GM21526 (cell line): ENCODE measurements at regions not wholly inside any gene's neighbourhood (a gene's known extent, or its start where the extent isn't known, plus 50 kb on each side); places are given as distances from the start of the nearest gene placed in this dataset.
"Not testable (repeated sequence)": the region's sequence is repeated elsewhere in the genome, so short reads cannot be mapped to it uniquely, and the experiment has no call there.

Experiments
- ATAC-seq: cut with Tn5 transposase; IDR thresholded peaks from one replicate; pipeline ENCODE4 v1.9.1; 2021; ENCODE audit warnings: moderate library complexity; ENCODE audit not compliant: unreplicated experiment, low FRiP score

DNA sequence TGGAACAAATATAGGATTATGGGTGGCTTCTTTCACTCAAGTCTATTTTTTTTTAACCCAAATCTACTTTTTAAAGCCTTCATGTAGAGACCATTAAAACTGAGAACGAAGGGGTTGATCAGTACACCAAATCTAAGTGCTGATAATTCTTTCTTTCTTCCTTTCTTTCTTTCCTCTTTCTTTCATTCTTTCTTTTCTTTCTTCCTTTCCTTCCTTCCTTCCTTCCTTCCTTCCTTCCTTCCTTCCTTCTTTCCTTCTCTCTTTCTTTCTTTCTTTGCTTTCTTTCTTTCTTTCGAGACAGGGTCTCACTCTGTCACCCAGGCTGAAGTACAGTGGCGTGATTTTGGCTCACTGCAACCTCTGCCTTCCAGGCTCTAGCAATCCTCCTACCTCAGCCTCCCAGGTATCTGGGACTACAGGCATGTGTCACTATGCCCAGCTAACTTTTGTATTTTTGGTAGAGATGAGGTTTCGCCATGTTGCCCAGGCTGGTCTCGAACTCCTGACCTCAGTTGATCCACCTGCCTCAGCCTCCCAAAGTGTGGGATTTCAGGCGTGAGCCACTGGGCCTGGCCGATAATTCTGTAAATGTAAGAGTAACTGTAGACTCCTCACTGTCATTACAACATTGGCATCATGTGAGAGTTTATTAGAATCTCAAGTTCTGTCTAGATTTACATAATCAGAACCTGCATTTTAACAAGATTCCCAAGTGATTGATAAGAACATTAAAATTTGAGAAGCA is 236.4 kb downstream of the TFEC start:
- no peak for ATAC-seq

- ATAC-seq: no peak
Observed at GRCh38 chr7:115789901-115790300, 240.7 kb downstream of the TFEC start.

- ATAC-seq: not testable (repeated sequence)
Observed at GRCh38 chr7:115789473-115789872, 241.1 kb downstream of the TFEC start.

GRCh38 chr7:115782696-115783490 is 247.7 kb downstream of the TFEC start:
- ATAC-seq: no peak

DNA sequence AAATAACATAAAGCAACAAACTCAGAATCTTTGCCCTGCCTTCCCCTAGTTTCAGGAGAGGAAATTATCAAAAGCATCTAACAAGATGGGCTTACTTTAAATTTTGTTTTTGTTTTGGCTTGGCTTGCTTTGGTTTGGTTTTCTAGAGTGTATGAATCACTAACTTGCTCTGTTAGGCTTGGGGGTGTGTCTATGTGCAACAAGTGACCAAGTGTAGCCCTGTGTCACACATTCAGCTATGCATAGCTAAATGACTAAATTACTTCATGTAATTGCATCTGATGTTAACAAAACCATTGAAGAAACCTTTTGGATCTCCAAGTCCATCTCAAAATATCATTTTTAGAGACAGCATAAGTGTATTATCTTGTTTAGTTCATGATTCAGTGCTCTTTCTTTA is 251.0 kb downstream of the TFEC start:
- no peak for ATAC-seq

GRCh38 chr7:115775981-115776380 is 254.6 kb downstream of the TFEC start:
- no peak for ATAC-seq

DNA sequence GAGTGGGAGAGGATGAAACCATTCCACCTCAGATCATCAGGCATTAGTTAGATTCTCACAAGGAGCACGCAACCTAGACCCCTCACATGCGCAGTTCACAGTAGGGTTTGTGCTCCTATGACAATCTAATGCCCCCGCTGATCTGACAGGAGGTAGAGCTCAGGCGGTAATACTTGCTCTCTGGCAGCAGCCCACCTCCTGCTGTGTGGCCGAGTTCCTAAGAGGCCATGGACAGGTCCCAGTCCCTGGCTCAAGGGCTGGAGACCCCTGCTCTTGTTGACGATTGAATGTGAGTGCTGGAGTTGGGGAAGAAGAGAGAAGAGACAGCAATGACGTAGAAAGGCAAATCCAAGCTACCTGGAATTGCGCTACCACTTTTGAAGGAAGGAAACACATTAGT is 267.2 kb downstream of the TFEC start:
- ATAC-seq: no peak

DNA sequence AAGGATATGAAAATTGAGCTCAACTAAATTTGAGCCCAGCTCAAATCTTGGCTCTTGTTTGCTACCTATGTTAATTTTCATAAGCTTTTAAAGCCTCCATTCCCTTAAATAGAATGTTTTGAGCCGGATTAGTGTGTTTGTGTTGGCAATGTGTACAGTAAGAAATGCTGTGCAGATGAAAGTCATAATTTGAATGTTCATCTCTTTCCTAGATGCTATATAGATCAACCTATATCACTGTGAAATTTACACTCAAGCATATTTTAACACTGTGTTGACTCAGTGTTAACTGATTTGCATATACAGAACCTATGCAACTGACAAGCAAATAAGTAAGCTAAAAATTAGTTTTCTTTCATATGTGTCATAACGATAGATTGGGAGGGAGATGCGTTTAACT is 272.5 kb downstream of the TFEC start:
- no peak for ATAC-seq

DNA sequence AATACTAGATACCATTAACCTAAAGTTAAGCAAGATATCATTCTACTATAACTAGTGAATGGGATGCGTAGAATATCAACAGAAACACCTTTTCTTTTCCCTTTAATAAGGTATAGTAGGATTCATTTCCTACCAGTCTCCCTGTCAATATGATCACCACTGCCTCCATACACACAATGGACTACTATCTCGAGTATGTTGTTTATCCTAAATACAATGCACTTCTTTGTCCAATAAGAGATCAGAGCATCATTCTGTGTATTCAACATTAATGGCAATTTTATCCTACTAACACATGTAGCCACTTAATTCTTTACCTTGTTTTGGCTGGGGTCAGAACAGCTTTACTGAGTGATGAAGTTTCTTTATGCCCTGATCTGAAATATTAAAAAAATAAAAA is 276.3 kb downstream of the TFEC start:
- ATAC-seq: no peak

GRCh38 chr7:115749924-115750323 is 280.6 kb downstream of the TFEC start:
- ATAC-seq: no peak

DNA sequence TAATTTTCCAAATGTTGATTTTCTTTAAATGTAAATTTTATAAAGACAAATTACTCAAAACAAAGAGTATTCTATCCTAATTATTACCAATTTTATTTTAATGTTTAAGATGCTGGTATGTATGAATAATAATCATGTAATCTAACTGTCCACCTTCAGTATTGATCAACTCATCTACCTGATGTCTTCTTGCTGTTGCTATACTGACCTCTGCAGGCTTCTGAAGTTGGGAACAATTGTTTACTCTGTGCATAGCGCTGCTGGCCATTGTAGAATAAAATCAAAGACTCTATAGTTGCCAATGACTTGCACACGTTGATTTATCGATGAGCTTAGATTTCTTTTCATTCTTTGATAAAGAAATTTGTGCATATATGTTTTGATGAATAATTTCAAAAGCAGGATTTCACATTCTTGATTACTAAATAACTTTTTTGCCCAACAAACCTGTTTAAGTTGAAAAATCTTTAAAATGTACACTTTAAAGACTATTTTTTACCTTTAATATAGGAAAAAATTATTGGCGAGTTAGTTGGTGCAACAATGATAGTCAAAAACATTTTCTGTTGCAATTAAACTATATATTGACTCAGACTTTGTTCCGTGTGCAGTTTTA is 282.3 kb downstream of the TFEC start:
- no peak for ATAC-seq

DNA sequence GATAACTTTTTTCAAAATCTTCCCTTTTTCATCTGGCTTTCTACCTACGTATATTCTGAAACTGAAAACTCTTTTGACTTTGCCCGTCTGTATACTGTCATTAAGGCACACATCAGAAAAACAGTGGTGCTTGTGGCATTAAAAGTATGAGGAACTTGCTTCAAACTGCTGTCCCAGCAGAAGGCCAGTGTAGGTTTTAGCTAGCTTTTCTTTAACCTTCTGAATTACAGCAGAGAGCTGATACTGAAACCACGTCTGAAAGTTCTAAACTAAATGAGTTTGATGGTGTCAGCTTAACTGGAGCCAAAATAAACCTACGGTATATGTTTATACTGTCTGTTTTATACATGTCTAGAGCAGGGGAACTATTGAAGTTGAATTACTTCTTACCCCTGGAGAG is 283.4 kb downstream of the TFEC start:
- peak; percentile 60 for ATAC-seq

GRCh38 chr7:115740043-115740442 is 290.5 kb downstream of the TFEC start:
- no peak for ATAC-seq

DNA sequence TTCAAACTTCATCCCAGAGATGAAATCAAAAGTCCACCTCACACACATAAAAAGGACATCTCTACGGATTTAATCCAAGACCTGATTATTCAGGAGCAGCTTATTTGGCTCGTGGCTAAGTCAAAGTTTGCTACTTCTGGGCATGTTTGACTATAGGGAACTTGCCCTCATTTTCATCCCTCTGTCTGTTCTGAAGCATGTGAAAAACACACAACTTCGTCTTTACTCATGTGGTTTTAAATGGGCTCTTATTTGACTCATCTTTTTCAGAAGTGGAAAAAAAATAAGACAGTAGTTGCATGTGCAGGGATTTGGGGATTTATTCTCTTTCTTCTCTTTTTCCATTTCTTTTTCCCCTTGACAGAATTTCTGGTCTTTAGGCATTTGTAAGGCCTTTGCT is 295.9 kb downstream of the TFEC start:
- ATAC-seq: no peak

- no peak for ATAC-seq
Observed at GRCh38 chr7:115731796-115732471, 298.6 kb downstream of the TFEC start.

GRCh38 chr7:115728518-115728917 is 302.0 kb downstream of the TFEC start:
- no peak for ATAC-seq

- ATAC-seq: no peak
Observed at GRCh38 chr7:115724400-115725056, 306.0 kb downstream of the TFEC start.

DNA sequence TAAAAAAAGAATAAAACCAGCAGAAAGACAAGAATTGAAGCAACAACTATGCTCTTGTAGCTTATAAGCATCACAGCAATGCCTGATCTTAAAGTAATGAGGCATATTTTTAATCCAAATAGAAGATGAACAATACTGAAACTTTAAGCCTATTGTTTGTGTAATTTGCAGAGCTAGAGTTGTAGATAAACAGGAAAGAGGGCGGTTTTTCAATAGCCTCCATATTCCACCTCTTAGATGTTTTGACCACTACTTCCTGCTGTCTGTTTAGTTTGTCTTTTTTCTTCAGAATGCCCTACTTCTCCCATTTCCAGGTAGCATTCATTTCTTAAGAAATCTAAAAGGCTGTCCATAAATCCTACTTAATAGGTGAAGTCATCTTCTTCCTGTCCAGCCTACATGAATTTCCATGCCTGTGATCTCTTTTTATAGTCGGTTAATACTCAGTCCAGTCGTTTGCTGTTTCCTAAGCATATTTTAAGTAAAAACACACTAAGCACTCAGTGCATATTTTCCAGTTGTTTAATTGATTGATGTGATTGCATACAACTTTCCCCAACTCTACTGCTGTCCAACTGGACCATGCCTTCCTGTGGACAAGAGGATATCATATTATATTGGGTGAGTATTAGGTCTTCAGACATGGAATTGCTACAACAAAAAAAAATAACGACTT is 308.1 kb downstream of the TFEC start:
- ATAC-seq: no peak

GRCh38 chr7:115721293-115722217 is 309.0 kb downstream of the TFEC start:
- no peak for ATAC-seq
